ENCODE measurements at regions not wholly inside any gene's neighbourhood (a gene's known extent, or its start where the extent isn't known, plus 50 kb on each side); places are given as distances from the start of the nearest gene placed in this dataset.

DNA sequence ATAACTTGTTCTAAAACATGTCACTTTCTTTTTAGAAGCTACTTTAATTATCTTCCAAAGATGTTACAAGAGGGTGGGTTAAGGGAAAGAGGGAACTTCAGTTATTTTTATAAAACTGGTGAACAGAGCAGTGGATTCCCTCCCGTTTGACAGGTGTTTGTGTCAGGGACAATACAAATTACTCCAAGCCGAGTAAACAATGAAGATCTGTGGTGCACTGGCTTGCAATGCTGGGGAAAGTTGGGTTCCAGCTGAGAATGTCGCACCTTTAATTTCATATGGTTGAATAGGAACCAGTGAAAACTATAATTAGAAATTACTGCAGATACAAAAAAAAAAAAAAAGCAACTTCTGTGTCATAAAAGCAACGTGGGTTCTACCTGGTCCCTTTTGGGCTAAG lies 98.6 kb upstream of the TTC29 start:
- TF ChIP-seq CTCF (IDR thresholded peaks at IDR 0.05) (no peak), EP300 (IDR thresholded peaks at IDR 0.05) (no peak)

All from tibial nerve (tissue), 4 donors.